HEK293T (cell line): ENCODE measurements at regions not wholly inside any gene's neighbourhood (a gene's known extent, or its start where the extent isn't known, plus 50 kb on each side); places are given as distances from the start of the nearest gene placed in this dataset.

Experiments used
- CTCF ChIA-PET: fragments of 350-600 bp; formaldehyde crosslinking; extraction: SDS; loops from one replicate; lab custom pipeline; 2021; ENCODE audit warnings: antibody characterized with exemption, inconsistent platforms; lab: Yijun Ruan, JAX
- POLR2A ChIA-PET: fragments of 350-600 bp; formaldehyde crosslinking; extraction: SDS; loops from one replicate; lab custom pipeline; 2020; ENCODE audit warnings: antibody characterized with exemption, inconsistent platforms; lab: Yijun Ruan, JAX
- DNase-seq: peaks from one replicate; pipeline ENCODE4 v3.0.0; 2012; ENCODE audit warnings: mixed read lengths; ENCODE audit errors: extremely low spot score
- ARNT ChIP-seq: fragments of 450-650 bp; IDR thresholded peaks from 2 replicates; pipeline ENCODE4 v1.6.1; 2017; ENCODE audit warnings: mild to moderate bottlenecking
- BHLHE40 ChIP-seq: fragments of 450-650 bp; IDR thresholded peaks from 2 replicates; pipeline ENCODE4 v1.6.1; 2016; ENCODE audit warnings: mild to moderate bottlenecking, moderate library complexity, borderline replicate concordance
- CTBP1 ChIP-seq: fragments of 450-650 bp; IDR thresholded peaks from 2 replicates; pipeline ENCODE4 v1.6.1; 2016; ENCODE audit warnings: borderline replicate concordance
- ELF4 ChIP-seq: fragments of 450-650 bp; IDR thresholded peaks from 2 replicates; pipeline ENCODE4 v1.6.1; 2017; ENCODE audit warnings: antibody characterized with exemption
- FOXA1 ChIP-seq: fragments of 450-650 bp; IDR thresholded peaks from 2 replicates; pipeline ENCODE4 v1.6.1; 2016; ENCODE audit warnings: mild to moderate bottlenecking
- FOXK2 ChIP-seq: fragments of 450-650 bp; IDR thresholded peaks from 2 replicates; pipeline ENCODE4 v1.6.1; 2016; ENCODE audit warnings: mild to moderate bottlenecking
- FOXM1 ChIP-seq: fragments of 450-650 bp; IDR thresholded peaks from 2 replicates; pipeline ENCODE4 v1.6.1; 2017; ENCODE audit warnings: mild to moderate bottlenecking, borderline replicate concordance
- HDGF ChIP-seq: fragments of 450-650 bp; IDR thresholded peaks from 2 replicates; pipeline ENCODE4 v1.6.1; 2017; ENCODE audit warnings: antibody characterized with exemption, borderline replicate concordance
- L3MBTL2 ChIP-seq: fragments of 450-650 bp; conservative IDR thresholded peaks from 2 replicates; pipeline ENCODE4 v1.6.1; 2016; ENCODE audit warnings: mild to moderate bottlenecking
- LEF1 ChIP-seq: fragments of 450-650 bp; IDR thresholded peaks from 2 replicates; pipeline ENCODE4 v1.6.1; 2017; ENCODE audit warnings: mild to moderate bottlenecking, borderline replicate concordance
- NFRKB ChIP-seq: fragments of 450-650 bp; IDR thresholded peaks from 2 replicates; pipeline ENCODE4 v1.6.1; 2016; ENCODE audit warnings: mild to moderate bottlenecking, moderate library complexity
- PKNOX1 ChIP-seq: fragments of 450-650 bp; IDR thresholded peaks from 2 replicates; pipeline ENCODE4 v1.6.1; 2016
- SP1 ChIP-seq: fragments of 450-650 bp; IDR thresholded peaks from 2 replicates; pipeline ENCODE4 v1.6.1; 2017
- SUZ12 ChIP-seq: fragments of 450-650 bp; IDR thresholded peaks from 2 replicates; pipeline ENCODE4 v1.6.1; 2016; ENCODE audit warnings: mild to moderate bottlenecking
- TARDBP ChIP-seq: fragments of 450-650 bp; IDR thresholded peaks from 2 replicates; pipeline ENCODE4 v1.6.1; 2016
- ZNF384 ChIP-seq: fragments of 450-650 bp; IDR thresholded peaks from 2 replicates; pipeline ENCODE4 v1.6.1; 2016

GRCh38 chr13:75008926-75009325 lies 473.0 kb downstream of the TBC1D4 start:
- CTCF ChIA-PET: no interaction called here
- POLR2A ChIA-PET: no interaction called here
- DNase-seq: no peak
- TF ChIP-seq ZNF384: no peak
- TF ChIP-seq SUZ12: no peak
- TF ChIP-seq ELF4: no peak
- no peak for TF ChIP-seq PKNOX1
- TF ChIP-seq FOXK2: no peak
- no peak for TF ChIP-seq LEF1
- no peak for TF ChIP-seq CTBP1
- no peak for TF ChIP-seq FOXM1
- no peak for TF ChIP-seq L3MBTL2

- ChIA-PET CTCF (interaction anchor here (0.9 kb wide), 1 partner anchor 229 kb away, joined by 5 read pairs; no protein-coding TSS in a partner anchor), POLR2A (no interaction called here)
- TF ChIP-seq FOXA1 (no peak), ZNF384 (peak; percentile 91)
- no peak for DNase-seq
Measured at GRCh38 chr13:74990992-74991391, 491.0 kb downstream of the TBC1D4 start.

GRCh38 chr13:74987124-74987690 lies 494.8 kb downstream of the TBC1D4 start:
- ChIA-PET CTCF (no interaction called here), POLR2A (no interaction called here)
- TF ChIP-seq FOXM1 (no peak), NFRKB (no peak), CTBP1 (no peak), PKNOX1 (peak; percentile 14; the same call in 1 of the 2 replicates), LEF1 (no peak)
- no peak for DNase-seq

- TF ChIP-seq PKNOX1 (peak; percentile 51; the same call in 1 of the 2 replicates), NFRKB (no peak), L3MBTL2 (no peak), ELF4 (0 out of 2 replicates have a peak, but pooled peaks have one; percentile 14), ZNF384 (peak; percentile 37; the same call in 1 of the 2 replicates), CTBP1 (peak; percentile 97), FOXM1 (peak; percentile 88), TARDBP (peak; percentile 47; the same call in 1 of the 2 replicates), HDGF (no peak), SP1 (no peak), LEF1 (peak; percentile 67; the same call in 1 of the 2 replicates), FOXA1 (peak; percentile 78), SUZ12 (no peak), FOXK2 (peak; percentile 74; the same call in 1 of the 2 replicates), ARNT (peak; percentile 77; the same call in 1 of the 2 replicates), BHLHE40 (no peak)
- CTCF ChIA-PET: no interaction called here
- DNase-seq: peak; percentile 55
- POLR2A ChIA-PET: no interaction called here
Measured at GRCh38 chr13:74986609-74987008, 495.4 kb downstream of the TBC1D4 start.

- ChIA-PET CTCF (no interaction called here), POLR2A (no interaction called here)
Measured at GRCh38 chr13:74979703-74980102, 502.3 kb downstream of the TBC1D4 start.

More at GRCh38 chr13:74979703-74980102, 502.3 kb downstream of the TBC1D4 start:
- TF ChIP-seq FOXK2: 0 out of 2 replicates have a peak, but pooled peaks have one; percentile 37
- peak; percentile 47; the same call in 1 of the 2 replicates for TF ChIP-seq ARNT
- no peak for TF ChIP-seq SUZ12
- TF ChIP-seq NFRKB: no peak
- TF ChIP-seq ZNF384: no peak
- no peak for TF ChIP-seq L3MBTL2
- peak; percentile 96 for TF ChIP-seq PKNOX1
- TF ChIP-seq FOXM1: no peak
- TF ChIP-seq ELF4: no peak
- TF ChIP-seq TARDBP: no peak
- no peak for TF ChIP-seq BHLHE40
- no peak; the same call in 1 of the 2 replicates for TF ChIP-seq CTBP1
- DNase-seq: no peak
